Fibroblast of mammary gland (primary cell): ENCODE measurements at regions not wholly inside any gene's neighbourhood (a gene's known extent, or its start where the extent isn't known, plus 50 kb on each side); places are given as distances from the start of the nearest gene placed in this dataset.

ENCODE experiments used
- DNase-seq: peaks from one replicate; pipeline ENCODE4 v3.0.0-alpha.2; 2010; ENCODE audit warnings: low read depth
- H3K4me3 ChIP-seq: 2 replicates; pipeline ENCODE4 v1.5.1; 2011; ENCODE audit warnings: low read depth, mild to moderate bottlenecking, low read length, moderate library complexity; ENCODE audit not compliant: control insufficient read depth
- CTCF ChIP-seq: conservative IDR thresholded peaks from 2 replicates; pipeline ENCODE4 v1.5.1; 2011; ENCODE audit warnings: low read depth, low read length, inconsistent platforms; ENCODE audit not compliant: control insufficient read depth, insufficient read depth

DNA sequence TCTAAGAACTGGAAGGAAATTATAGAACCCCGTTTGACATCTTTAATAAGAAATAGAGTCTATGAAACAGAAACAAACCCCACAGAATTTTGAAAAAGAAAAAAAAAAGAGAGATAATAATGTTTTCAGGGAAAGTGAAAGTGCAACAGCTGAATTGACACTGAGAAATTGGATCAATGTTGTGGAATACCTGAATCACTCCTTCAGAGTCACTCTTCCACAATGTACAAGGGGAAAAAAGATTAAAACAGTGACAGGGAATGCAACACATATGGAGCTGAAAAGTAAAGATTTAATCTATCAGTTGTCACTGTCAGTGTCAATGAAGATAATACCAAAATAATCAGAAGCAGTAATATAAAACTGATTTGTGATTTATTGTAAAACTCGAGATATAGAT lies 520.8 kb upstream of the HS3ST5 start:
- no peak overlapping the region for H3K4me3 ChIP-seq
- DNase-seq = no peak
- no peak for TF ChIP-seq CTCF

GRCh38 chr6:114862819-114863218 lies 520.0 kb upstream of the HS3ST5 start:
- no peak for TF ChIP-seq CTCF
- no peak overlapping the region for H3K4me3 ChIP-seq
- peak; percentile 0 for DNase-seq

DNA sequence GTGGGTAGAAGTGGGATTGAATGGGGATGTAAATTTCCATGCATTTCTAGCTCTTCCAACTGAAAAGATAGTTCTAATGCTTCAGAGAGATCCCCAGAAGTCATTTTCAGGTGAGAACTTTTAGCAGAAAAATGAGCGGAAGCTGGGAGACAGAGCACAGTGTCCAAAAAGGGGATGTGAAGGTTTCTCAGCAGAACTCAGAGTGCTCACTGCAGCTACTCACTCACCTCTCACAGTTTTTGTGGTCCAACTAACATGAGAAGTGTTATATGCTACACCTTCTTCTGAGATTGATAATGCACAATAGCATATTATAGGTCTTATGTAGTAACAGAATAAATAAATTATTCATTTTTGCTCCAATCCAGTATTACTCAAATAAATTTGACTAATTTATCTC lies 519.2 kb upstream of the HS3ST5 start:
- no peak overlapping the region for H3K4me3 ChIP-seq
- no peak for TF ChIP-seq CTCF
- no peak for DNase-seq

DNA sequence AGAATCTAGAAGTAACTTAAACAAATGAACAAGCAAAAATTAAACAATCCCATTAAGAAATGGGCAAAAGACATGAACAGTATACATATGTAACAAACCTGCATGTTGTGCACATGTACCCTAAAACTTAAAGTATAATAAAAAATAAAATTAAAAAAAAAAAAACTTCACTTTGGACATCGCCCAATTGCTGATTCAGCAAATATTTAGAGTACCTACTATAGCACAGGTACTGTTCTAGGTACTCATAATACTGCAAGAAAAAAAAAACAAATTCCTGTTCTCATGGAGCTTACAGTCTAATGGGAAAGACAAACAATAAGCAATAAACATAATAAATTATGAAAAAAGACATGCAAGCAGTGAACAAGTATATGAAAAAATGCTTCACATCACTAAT lies 501.5 kb upstream of the HS3ST5 start:
- DNase-seq = no peak
- no peak for TF ChIP-seq CTCF

GRCh38 chr6:114839019-114839418 lies 496.2 kb upstream of the HS3ST5 start:
- DNase-seq = no peak
- no peak overlapping the region for H3K4me3 ChIP-seq
- no peak for TF ChIP-seq CTCF

More for the DNA sequence above, 501.5 kb upstream of the HS3ST5 start:
- no peak overlapping the region for H3K4me3 ChIP-seq

- no peak for TF ChIP-seq CTCF
- H3K4me3 ChIP-seq = no peak overlapping the region
- no peak for DNase-seq
Measured at GRCh38 chr6:114833211-114833610, 490.4 kb upstream of the HS3ST5 start.

GRCh38 chr6:114830515-114830914 lies 487.7 kb upstream of the HS3ST5 start:
- H3K4me3 ChIP-seq = no peak overlapping the region
- no peak for TF ChIP-seq CTCF
- no peak for DNase-seq
